ENCODE measurements at regions not wholly inside any gene's neighbourhood (a gene's known extent, or its start where the extent isn't known, plus 50 kb on each side); places are given as distances from the start of the nearest gene placed in this dataset.

GRCh38 chr2:220154304-220154703 is 526.9 kb downstream of the SLC4A3 start:
- no peak for DNase-seq

- DNase-seq: no peak
Observed at GRCh38 chr2:220157312-220157711, 529.9 kb downstream of the SLC4A3 start.

- no peak for DNase-seq
Observed at GRCh38 chr2:220159738-220160137, 532.3 kb downstream of the SLC4A3 start.

- DNase-seq: no peak
Observed at GRCh38 chr2:220162320-220162719, 534.9 kb downstream of the SLC4A3 start.

- no peak for DNase-seq
Observed at GRCh38 chr2:220163486-220163885, 536.1 kb downstream of the SLC4A3 start.

GRCh38 chr2:220165401-220165800 is 538.0 kb downstream of the SLC4A3 start:
- DNase-seq: no peak

GRCh38 chr2:220166616-220167015 is 539.2 kb downstream of the SLC4A3 start:
- no peak for DNase-seq

GRCh38 chr2:220167956-220168355 is 540.5 kb downstream of the SLC4A3 start:
- no peak for DNase-seq

GRCh38 chr2:220168891-220169546 is 541.6 kb downstream of the SLC4A3 start:
- no peak for DNase-seq

- DNase-seq: no peak
Observed at GRCh38 chr2:220174826-220175225, 547.4 kb downstream of the SLC4A3 start.

GRCh38 chr2:220175967-220176366 is 548.5 kb downstream of the SLC4A3 start:
- no peak for DNase-seq

GRCh38 chr2:220178991-220179695 is 551.7 kb downstream of the SLC4A3 start:
- DNase-seq: no peak

GRCh38 chr2:220181165-220181564 is 553.7 kb downstream of the SLC4A3 start:
- DNase-seq: no peak

GRCh38 chr2:220182790-220183189 is 555.4 kb downstream of the SLC4A3 start:
- DNase-seq: no peak

GRCh38 chr2:220185766-220186305 is 558.4 kb downstream of the SLC4A3 start:
- DNase-seq: no peak

GRCh38 chr2:220188031-220188430 is 560.6 kb downstream of the SLC4A3 start:
- no peak for DNase-seq

GRCh38 chr2:220191031-220191430 is 563.6 kb downstream of the SLC4A3 start:
- DNase-seq: no peak

- DNase-seq: no peak
Observed at GRCh38 chr2:220191737-220192136, 564.3 kb downstream of the SLC4A3 start.

- no peak for DNase-seq
Observed at GRCh38 chr2:220192994-220193753, 565.7 kb downstream of the SLC4A3 start.

- no peak for DNase-seq
Observed at GRCh38 chr2:220194630-220195584, 567.5 kb downstream of the SLC4A3 start.

GRCh38 chr2:220198896-220199295 is 571.5 kb downstream of the SLC4A3 start:
- DNase-seq: peak in 5 of 56 donors; percentile 0 to 23 (median 14)
